ENCODE measurements at regions not wholly inside any gene's neighbourhood (a gene's known extent, or its start where the extent isn't known, plus 50 kb on each side); places are given as distances from the start of the nearest gene placed in this dataset.

GRCh38 chr17:77513045-77513444, 372.3 kb downstream of the SEC14L1 start:
- TF ChIP-seq TAF1 (IDR thresholded peaks at IDR 0.05; ENCODE audit: borderline replicate concordance, insufficient read depth, low read length) (no peak), SIN3A (IDR thresholded peaks at IDR 0.05; ENCODE audit: borderline replicate concordance, insufficient read depth, low read length) (no peak), FOXP2 (optimal IDR thresholded peaks at IDR 0.05; ENCODE audit: borderline replicate concordance, extremely low read depth, extremely low read length, insufficient read depth) (no peak), POLR2AphosphoS5 (IDR thresholded peaks at IDR 0.05; ENCODE audit: low read depth, low read length) (no peak), REST (IDR thresholded peaks at IDR 0.05; ENCODE audit: insufficient read depth in 1 of 2, low read depth in 2 of 2, low read length in 2 of 2) (no peak)

GRCh38 chr17:77515227-77515626, 374.5 kb downstream of the SEC14L1 start:
- TF ChIP-seq SIN3A (IDR thresholded peaks at IDR 0.05; ENCODE audit: borderline replicate concordance, insufficient read depth, low read length) (no peak), TAF1 (IDR thresholded peaks at IDR 0.05; ENCODE audit: borderline replicate concordance, insufficient read depth, low read length) (no peak), REST (IDR thresholded peaks at IDR 0.05; ENCODE audit: insufficient read depth in 1 of 2, low read depth in 2 of 2, low read length in 2 of 2) (no peak)

DNA sequence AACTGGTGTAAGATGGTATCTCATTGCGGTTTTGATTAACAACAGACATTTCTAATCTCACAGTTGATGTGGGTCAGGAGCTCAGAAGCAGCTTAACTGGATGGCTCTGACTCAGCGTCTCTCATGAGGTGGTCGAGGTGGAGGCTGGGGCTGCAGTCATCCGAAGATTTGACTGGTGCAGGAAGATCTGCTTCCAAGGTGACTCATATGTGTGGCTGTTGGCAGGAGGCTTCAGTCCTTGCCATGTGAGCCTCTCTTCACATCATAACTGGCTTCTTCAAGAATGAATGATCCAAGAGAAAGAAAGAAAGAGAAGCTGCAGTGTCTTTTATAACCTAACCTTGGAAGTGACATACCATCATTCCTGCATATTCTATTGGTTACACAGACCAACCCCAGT, 376.1 kb downstream of the SEC14L1 start:
- no peak for TF ChIP-seq FOXP2 (optimal IDR thresholded peaks at IDR 0.05; ENCODE audit: borderline replicate concordance, extremely low read depth, extremely low read length, insufficient read depth)
- no peak for TF ChIP-seq POLR2AphosphoS5 (IDR thresholded peaks at IDR 0.05; ENCODE audit: low read depth, low read length)
- TF ChIP-seq REST (IDR thresholded peaks at IDR 0.05; ENCODE audit: insufficient read depth in 1 of 2, low read depth in 2 of 2, low read length in 2 of 2) = no peak
- TF ChIP-seq SIN3A (IDR thresholded peaks at IDR 0.05; ENCODE audit: borderline replicate concordance, insufficient read depth, low read length) = no peak
- TF ChIP-seq TAF1 (IDR thresholded peaks at IDR 0.05; ENCODE audit: borderline replicate concordance, insufficient read depth, low read length) = no peak

GRCh38 chr17:77521076-77521475, 380.3 kb downstream of the SEC14L1 start:
- TF ChIP-seq REST (IDR thresholded peaks at IDR 0.05; ENCODE audit: insufficient read depth in 1 of 2, low read depth in 2 of 2, low read length in 2 of 2) (no peak), SIN3A (IDR thresholded peaks at IDR 0.05; ENCODE audit: borderline replicate concordance, insufficient read depth, low read length) (no peak), FOXP2 (optimal IDR thresholded peaks at IDR 0.05; ENCODE audit: borderline replicate concordance, extremely low read depth, extremely low read length, insufficient read depth) (no peak), TAF1 (IDR thresholded peaks at IDR 0.05; ENCODE audit: borderline replicate concordance, insufficient read depth, low read length) (no peak), POLR2AphosphoS5 (IDR thresholded peaks at IDR 0.05; ENCODE audit: low read depth, low read length) (no peak)

- no peak for TF ChIP-seq SIN3A (IDR thresholded peaks at IDR 0.05; ENCODE audit: borderline replicate concordance, insufficient read depth, low read length)
- TF ChIP-seq TAF1 (IDR thresholded peaks at IDR 0.05; ENCODE audit: borderline replicate concordance, insufficient read depth, low read length) = no peak
- no peak for TF ChIP-seq POLR2AphosphoS5 (IDR thresholded peaks at IDR 0.05; ENCODE audit: low read depth, low read length)
- no peak for TF ChIP-seq FOXP2 (optimal IDR thresholded peaks at IDR 0.05; ENCODE audit: borderline replicate concordance, extremely low read depth, extremely low read length, insufficient read depth)
- TF ChIP-seq REST (IDR thresholded peaks at IDR 0.05; ENCODE audit: insufficient read depth in 1 of 2, low read depth in 2 of 2, low read length in 2 of 2) = no peak
These were observed 382.8 kb downstream of the SEC14L1 start for GRCh38 chr17:77523540-77523939.

Data from PFSK-1 (cell line).